MV-4-11 (cell line): ENCODE measurements at regions not wholly inside any gene's neighbourhood (a gene's known extent, or its start where the extent isn't known, plus 50 kb on each side); places are given as distances from the start of the nearest gene placed in this dataset.
"Not testable (repeated sequence)": the region's sequence is repeated elsewhere in the genome, so short reads cannot be mapped to it uniquely, and the experiment has no call there.

ENCODE experiments used
- DNase-seq: peaks from one replicate; lab custom pipeline; 2025; lab: John Stamatoyannopoulos, UW

- DNase-seq: no peak
These were observed 171.3 kb downstream of the RPRM start for GRCh38 chr2:153307223-153307622.

- no peak for DNase-seq
These were observed 178.8 kb downstream of the RPRM start for GRCh38 chr2:153299809-153300208.

DNA sequence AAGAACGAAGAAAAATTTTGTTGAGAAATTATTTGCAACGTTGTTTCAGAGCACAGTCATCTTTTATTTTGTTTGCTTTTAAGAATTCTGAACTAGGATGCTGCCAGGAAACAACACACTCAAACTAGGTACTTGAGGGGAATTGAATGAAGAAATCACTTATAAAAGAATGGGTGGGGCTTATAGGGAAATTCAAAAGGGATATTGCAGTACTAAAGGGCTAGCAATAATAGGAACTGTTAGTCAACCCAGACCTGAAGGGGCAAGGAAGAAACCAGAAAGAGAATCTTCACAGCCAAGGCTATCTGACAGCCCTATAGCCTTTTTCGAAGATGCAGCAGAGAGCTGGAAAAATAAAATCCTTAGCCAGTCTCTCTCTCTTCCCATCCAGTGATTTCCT lies 179.3 kb downstream of the RPRM start:
- DNase-seq: no peak

- DNase-seq: no peak
These were observed 184.3 kb downstream of the RPRM start for GRCh38 chr2:153294199-153294786.

GRCh38 chr2:153291718-153292117 lies 186.8 kb downstream of the RPRM start:
- no peak for DNase-seq

GRCh38 chr2:153287109-153287801 lies 191.3 kb downstream of the RPRM start:
- DNase-seq: no peak

- no peak for DNase-seq
These were observed 209.6 kb downstream of the RPRM start for GRCh38 chr2:153268941-153269461.

- not testable (repeated sequence) for DNase-seq
These were observed 221.7 kb downstream of the RPRM start for GRCh38 chr2:153256876-153257275.

DNA sequence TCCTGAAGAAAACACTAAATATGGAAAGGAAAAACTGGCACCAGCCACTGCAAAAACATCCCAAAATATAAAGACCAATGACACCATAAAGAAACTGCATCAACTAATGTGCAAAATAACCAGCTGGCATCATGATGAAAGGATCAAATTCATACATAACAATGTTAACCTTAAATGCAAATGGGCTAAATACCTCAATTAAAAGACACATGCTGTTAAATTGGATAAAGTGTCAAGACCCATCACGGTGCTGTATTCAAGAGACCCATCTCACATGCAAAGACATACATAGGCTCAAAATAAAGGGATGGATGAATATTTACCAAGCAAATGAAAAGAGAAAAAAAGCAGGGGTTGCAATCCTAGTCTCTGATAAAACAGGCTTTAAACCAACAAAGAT lies 231.9 kb downstream of the RPRM start:
- not testable (repeated sequence) for DNase-seq

DNA sequence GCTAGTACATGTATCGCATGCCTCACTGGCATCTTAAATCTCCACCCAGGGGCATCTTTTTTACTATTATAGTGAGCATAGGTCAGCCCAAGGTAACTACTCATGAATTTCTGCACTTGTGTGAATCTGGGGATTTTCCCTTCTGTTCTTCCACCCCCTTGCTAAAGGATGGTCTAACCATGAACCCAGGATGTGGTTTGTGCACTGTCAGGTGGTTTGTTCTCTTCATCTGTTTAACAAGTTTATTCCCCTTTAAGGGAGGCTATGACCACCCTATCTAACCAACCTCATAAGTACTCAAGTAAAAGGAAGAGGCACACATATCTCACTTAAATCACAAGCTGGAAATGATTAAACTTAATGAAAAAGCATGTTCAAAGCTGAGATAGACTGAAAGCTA lies 243.0 kb downstream of the RPRM start:
- DNase-seq: no peak

DNA sequence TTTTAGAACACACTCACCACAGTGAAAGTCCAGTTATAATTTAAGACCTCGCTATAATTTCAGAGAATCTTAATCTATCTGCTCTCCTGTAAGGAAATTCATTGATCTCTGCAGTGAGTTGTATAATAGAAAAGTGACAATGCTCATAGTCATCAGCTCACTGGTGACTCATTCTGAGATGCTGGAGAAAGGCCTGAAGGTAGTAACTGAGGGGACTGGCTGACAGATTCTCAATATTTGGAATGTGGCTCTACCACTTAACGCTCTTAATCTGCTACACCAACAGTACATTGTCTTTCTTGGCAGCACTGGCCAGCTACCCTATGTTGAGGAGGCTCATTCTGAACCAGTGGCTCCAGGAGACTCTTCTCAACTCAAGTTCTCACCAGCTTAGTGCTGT lies 246.1 kb downstream of the RPRM start:
- DNase-seq: no peak

DNA sequence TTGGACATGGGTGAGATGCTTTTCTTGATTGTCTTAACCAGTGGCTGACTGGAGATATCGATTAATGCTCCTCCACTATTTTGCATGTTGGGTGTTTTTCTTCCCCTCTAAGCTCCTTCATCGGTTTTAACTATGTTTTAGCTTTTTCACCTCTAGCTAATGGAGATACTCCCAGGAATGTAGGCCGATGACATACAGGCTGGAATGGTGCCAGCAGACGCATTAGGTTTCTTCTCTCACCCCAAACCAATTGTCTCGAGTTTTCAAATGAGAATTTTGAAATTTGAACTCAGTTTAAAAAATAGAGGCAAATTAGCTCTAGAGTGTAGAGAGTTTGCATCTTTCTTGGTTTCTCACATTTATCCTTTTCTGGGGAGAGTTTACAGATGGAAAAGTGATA lies 247.6 kb downstream of the RPRM start:
- DNase-seq: no peak

DNA sequence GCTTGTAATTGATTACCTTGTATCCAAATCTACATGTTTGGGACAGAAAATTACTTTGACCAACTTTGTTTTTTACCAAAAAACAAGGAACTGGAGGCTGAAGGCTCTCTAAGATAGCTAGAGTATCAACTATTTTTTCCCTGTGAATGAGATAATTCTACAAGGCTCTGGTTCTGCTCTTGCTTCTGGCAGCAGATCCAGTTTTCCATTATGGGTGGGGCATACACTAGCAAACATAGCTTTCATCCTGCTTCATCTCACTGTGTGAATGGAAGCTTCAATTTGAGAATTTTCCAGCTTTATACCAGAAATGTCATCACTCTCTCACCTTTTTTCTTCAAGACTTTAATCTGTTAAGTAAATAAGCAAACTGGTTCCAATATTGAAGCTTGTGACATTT lies 249.7 kb downstream of the RPRM start:
- DNase-seq: no peak

DNA sequence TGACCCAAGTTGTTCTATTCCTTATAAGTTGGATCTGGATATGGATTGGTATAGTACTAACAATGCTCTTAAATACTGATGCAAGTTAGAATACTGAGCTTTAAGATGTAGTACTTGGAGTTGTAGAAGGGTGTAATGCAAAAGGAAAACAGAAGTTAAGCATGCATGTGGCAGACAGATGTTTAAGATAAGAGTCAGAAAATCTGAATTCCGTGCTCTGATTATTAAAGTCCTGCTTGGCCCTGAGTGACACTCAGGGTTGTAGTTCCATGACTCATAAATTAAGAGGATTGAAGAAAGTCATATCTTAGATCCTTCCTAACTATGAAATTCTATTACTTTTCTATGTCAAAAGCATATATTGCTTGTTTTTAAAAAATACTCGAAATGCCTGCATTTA lies 250.6 kb downstream of the RPRM start:
- no peak for DNase-seq

GRCh38 chr2:153222231-153223165 lies 256.1 kb downstream of the RPRM start:
- DNase-seq: no peak

GRCh38 chr2:153221506-153221905 lies 257.1 kb downstream of the RPRM start:
- DNase-seq: no peak

DNA sequence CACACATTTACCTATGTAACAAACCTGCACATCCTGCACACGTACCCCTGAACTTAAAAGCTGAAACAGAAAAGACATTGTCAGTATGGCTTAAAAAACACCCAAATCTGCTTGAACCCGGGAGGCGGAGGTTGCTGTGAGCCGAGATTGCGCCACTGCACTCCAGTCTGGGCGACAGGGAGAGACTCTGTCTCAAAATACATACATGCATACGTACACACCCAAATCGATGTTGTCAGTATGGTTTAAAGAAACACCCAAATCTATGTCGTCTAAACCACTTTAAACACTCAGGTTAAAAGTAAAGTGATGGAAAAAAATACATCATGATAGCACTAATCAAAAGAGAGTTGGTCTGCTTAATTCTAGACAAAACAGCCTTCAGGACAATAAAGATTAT lies 257.5 kb downstream of the RPRM start:
- DNase-seq: no peak

DNA sequence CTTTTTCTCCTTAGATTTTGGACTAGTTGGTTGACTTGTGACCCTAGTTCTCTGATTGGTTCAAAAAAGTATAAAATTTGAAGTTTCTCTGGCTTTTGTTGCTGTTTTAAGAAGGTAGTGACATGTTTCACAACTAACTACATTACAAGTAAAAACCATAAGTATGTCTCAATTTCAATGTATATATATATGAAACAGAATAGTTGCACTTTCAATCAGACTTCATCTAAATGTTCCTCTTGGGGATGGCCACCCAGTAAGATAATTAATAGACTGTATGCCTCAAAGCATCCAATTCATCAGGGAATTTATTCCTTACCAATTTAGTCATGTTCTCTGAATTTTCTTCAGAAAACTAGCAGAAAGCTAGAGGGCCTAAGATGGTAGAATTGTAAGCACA lies 259.7 kb downstream of the RPRM start:
- no peak for DNase-seq

DNA sequence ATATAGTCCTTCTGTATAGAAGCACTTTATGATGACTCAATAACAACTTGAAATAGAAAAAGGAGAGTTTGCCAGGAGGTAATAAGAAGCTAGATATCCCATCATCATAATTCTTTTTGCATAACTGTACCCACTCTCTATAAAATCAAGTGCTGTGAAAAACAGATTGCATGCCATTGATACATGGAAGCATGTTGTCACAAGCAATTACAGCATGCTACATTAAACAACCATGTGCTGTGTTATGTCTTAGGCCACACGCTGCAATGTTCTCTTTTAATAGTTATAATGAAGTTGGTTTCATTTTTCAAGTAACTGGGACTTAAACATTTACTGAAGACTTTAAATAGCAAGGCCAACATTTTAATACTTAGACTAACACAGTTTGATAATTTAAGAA lies 264.2 kb downstream of the RPRM start:
- DNase-seq: no peak

DNA sequence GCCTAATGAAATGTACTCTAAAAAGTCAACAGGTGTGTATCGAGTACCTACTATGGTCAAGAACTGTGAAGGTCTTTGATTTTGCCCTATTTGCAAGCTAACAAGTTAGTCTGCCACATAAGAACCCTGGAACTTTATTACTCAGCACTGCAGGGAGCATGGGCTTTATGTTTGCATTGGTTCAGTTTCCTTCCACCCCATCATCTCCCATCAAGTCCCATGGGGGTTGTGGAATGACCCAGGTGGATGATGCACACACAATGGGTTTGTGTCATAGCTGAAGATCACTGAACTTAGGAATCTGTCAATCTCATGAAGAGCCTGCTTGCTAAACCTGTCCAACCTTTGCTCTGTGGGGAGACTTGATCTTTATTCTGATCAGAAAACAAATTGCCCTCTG lies 265.5 kb downstream of the RPRM start:
- DNase-seq: no peak

GRCh38 chr2:153197402-153198386 lies 280.9 kb downstream of the RPRM start:
- DNase-seq: no peak
